ENCODE measurements at regions not wholly inside any gene's neighbourhood (a gene's known extent, or its start where the extent isn't known, plus 50 kb on each side); places are given as distances from the start of the nearest gene placed in this dataset.

DNA sequence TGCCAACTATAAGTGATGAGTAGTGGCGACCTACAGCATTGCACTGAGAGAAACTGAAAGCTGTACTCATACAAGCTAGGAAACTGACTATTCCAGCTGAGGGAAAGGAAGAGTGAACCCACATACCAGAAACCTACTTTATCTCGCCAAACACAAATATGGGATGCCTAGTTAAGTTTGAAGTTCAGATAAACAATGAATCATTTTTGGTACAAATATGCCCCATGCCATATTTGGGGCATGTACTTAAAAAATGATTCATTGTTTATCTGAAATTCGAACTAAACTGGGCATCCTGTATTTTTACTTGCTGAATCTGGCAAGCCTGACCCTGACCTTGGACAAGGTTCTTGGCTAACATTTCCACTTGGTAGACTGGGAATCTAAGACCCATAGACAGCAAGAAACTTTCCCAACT, 527.8 kb upstream of the PSMD7 start:
- in situ Hi-C loops (cut with MboI; ENCODE audit: low sequenced_read_pairs), result no loop called here

DNA sequence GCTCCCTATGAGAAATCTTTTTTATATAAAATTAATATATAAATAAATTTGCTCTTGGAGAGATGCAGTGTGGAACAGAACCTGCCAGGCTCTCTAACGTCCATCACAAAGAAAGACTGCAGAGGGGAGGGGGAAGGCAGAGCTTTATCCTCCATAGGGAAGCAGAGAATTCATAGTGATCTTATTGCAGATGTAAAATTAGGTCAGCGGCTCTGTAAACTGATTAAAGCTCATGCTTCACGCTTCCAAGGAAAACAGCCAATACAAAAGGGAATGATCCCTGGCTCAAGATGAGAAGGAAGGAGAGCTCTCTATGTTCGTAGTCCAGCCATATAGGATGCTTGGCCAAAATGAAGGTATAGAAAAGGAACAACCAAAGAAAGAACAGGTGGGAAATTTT, 532.3 kb upstream of the PSMD7 start:
- in situ Hi-C loops (cut with MboI; ENCODE audit: low sequenced_read_pairs), result no loop called here

DNA sequence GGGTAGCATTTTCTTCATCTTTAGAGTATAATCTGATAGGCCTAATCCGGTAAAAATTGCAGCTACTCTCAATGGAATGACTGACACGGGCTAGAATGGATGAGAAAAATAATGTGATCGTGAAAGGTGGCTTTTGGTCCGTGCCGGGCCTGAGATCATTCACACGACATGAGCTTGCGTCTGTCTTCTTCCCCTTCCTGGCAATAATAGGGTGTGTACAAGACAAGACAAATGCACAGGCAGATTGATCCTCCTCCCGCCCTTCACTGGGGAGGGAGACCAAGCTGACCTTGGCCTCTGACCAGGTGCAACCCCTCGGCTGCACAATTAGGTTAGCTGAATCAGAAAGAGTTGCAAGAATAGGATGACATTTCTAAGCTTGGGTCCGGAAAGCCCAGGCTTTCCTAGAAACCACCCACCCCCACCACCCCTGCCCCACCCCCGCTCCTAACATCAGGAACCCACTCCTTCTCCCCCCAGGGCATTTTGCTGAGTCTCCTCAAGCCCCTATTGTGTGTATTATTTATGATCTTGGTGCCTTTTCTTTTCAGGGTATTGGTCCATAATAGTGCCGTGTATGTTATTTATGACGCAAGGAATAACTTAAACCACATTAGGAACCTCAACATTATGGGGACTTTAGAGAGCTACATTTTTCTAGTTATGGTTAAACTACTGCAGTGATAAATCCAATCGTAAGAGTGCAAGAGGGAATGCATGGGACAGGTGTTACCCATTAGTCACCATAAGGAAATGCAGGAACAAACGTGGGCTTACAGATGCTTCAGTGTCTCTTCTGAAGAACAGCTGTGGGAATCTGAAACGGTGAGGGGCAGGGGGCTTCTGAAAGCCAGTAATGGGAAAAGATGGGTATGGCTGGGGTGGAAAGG, 540.1 kb upstream of the PSMD7 start:
- in situ Hi-C loops (cut with MboI; ENCODE audit: low sequenced_read_pairs), result no loop called here

DNA sequence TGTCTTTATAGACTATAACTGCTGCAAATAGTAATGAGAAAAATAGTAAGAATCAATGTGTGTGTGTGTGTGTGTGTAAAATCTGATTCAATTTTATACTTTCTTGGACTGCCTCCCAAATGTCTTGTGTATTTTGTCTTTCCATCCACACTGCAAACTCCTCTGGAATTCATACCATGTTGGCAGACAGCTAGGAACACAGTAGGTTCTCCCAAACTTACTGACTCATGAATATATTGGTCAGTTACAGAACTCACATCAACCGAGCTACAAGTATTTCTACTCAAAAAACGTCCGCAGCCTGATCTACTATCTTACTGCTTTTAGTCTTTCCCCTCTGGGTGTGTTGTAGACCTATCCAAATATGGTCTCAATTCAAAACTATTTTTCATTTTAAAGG, 542.7 kb upstream of the PSMD7 start:
- in situ Hi-C loops (cut with MboI; ENCODE audit: low sequenced_read_pairs), result no loop called here

DNA sequence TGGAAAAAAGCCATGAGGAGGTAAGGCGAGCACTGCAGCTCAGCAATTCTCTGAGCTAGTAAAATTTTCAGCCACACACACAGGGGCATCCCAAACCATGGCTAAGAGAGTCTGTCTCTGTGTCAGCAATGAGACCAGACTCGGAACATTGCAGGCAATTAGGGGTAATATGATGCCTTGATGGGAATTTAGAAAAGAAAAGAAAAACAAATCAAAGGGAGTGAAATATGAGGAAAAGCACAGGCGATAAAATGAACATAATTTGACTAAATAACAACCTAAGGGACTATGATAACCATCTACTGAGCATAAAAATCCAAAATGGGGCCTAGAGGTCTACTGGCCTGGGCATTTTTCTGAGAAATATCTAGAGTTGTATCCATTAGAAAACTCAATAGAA, 546.0 kb upstream of the PSMD7 start:
- in situ Hi-C loops (cut with MboI; ENCODE audit: low sequenced_read_pairs), result no loop called here

DNA sequence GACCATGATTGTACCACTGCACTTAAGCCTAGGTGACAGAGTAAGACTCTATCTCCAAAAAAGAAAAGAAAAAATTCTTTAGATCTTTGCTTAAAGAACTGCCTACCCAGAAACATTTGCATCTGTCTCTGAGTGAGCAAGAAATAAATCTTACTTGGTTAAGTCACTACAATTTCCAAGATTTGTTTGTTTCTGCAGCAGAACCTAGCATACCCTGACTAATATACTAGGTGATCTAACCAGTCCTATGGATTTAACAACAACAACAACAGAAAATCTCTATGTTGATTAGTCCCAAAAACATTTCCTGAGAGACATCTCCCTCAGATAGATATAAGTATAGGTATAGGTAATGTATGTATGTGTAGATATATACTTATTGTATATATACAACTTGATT, 549.3 kb upstream of the PSMD7 start:
- in situ Hi-C loops (cut with MboI; ENCODE audit: low sequenced_read_pairs), result no loop called here

DNA sequence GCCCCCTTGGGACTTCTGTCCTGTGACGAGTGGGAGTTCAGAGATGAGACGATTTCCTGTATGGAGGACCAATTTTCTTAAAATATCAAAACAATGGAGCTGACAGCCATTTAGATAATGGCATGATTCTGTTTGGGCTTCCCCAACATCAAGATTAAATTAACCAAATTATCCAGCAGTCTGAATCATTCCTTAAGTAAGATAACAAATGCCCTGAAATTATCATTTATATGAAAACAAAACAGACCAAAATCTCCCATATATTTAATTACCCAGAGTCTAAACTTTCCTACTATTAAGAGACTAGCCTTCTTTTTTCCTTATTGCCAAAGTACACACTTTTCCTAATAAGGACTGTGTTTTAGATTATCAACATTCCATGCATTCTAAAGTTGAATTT, 550.1 kb upstream of the PSMD7 start:
- in situ Hi-C loops (cut with MboI; ENCODE audit: low sequenced_read_pairs), result no loop called here

DNA sequence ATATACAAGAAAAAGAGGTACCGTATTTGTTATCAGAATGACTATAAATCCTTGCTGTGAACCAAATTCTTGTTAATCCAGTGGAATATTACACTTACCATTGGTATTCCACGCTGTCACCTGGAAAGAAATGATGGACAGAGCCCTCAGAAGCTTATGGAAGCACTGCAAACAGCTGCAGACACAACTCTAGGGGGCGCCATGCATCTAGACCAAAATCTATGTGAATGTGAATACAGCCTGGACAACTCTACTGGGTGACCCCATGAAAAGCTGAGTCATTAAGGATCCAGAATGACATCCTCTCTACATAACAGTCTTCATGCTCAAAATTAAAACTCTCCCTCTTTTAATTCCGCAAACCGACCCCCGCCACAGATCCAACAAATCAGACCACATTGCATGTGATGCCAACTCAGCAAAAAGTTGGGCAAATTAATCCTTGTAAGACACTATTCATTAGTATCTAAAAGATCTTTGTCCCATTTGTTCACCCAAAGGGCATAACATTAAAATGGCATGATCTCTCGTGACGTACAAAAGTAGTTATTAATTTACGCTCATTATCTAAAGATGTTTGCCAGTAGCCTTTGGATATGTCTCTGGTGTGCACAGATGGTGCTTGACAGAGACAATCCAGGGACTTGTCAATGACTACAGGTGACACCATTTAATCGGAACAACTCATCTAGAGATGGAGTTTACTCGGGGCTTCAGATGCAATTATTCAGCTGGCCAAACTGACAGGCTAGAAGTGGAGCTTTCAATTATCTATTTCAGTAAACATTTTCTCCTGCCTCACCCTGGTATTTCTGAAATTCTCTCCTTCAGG, 552.7 kb upstream of the PSMD7 start:
- in situ Hi-C loops (cut with MboI; ENCODE audit: low sequenced_read_pairs), result no loop called here

DNA sequence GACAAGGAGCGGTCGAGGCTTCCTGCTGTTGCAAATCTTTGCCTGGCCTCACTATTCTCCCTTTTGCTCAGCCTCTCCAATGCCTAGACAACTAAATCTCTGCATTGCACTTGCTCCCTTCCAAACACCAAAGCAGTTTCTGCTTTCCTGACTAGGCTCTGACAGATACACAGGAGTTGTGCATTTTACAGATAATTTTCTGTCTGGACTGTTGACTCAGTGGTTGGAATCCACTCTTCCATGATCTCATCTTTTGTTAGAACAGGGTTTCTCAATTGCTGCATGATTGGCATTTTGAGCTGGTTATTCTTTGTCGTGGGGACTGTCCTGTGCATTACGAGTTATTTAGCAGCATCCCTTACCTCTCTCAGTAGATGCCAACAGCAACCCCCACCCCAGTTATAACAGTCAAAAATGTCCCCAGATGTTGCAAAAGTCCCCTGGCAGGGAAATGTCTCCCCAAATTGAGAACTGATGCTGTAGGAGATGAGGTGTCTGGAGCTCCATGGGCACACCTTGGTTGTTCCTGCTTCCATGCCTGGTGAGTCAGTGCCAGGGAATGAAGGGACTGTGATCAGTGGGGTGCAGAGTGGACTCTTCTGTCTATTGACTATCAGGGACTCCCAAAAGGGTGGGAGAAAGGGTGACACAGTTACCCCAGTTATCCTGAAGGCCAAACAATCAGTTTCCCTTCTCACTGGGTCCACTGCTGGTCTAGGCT, 557.4 kb upstream of the PSMD7 start:
- in situ Hi-C loops (cut with MboI; ENCODE audit: low sequenced_read_pairs), result no loop called here

DNA sequence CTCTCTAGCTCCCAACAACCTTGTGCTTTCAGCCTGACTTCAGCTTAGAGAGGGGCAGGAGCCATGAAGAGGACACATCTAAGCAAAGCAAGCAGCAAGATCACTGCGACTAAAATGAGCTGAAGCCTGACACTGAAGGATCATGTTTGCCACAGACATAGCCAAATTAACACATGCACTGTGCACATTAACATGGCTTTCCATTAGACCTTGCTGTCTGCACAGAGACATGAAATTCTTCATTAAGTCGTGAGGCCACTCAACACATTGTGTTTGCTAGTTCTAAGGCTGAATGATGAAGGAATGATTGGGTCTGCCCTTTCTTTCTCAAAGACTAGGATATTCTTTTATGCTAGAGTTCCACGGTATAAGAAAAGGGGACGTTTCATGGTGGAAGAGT, 558.3 kb upstream of the PSMD7 start:
- in situ Hi-C loops (cut with MboI; ENCODE audit: low sequenced_read_pairs), result no loop called here

DNA sequence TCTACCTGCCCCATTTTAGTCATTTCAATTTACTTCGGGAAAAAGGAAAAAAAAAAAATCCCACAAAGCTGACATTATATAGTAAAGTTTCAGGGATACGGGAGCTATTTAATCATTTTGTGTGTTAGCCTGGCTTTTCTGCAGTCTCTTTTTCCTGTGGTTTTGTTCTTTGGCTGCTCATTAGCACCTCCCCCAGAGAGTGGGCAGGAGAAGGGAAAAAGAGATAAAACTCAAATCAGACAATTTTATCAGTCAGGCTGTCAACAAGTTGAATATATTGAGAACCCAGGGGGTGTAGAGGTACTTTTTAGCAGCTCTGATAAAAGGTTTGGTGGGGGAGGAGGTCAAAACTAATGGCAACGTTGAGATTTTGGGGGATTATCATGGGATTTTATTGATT, 559.0 kb upstream of the PSMD7 start:
- in situ Hi-C loops (cut with MboI; ENCODE audit: low sequenced_read_pairs), result no loop called here

DNA sequence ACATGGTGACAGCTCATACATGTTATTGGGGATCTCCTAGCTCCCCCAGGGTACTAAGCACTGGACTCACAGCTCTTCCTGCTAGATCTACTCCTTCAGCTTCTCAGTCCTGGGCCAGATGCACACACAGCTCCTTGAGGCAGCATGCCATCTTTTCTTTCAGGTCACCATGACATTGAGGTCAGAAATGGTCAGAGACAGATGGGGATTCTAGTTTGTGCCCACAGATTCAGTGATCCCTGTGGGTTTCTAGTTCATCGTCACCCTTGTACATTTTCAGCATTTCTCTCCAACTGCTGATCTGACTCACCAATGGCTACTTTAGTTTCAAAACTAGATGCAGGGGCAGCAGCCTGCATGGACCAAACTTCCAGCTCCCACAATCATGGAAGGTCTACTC, 560.7 kb upstream of the PSMD7 start:
- in situ Hi-C loops (cut with MboI; ENCODE audit: low sequenced_read_pairs), result no loop called here

DNA sequence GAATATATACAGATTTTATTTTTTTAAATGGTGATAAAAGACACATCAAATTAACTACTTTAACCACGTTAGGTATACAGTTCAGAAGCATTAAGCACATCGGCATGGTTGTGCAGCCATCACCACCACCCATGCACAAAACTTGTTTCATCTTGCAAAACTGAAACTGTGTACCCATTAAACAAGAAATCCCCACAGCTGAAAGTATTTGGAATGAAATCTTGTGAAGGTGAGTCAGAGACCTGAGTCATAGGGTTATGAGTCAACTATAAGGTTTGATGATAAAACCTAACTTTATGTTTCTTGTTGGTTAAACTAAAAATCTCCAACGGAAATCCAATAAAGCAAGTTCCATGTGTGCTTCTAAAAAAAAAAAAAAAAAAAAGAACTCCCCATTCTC, 561.6 kb upstream of the PSMD7 start:
- in situ Hi-C loops (cut with MboI; ENCODE audit: low sequenced_read_pairs), result no loop called here

DNA sequence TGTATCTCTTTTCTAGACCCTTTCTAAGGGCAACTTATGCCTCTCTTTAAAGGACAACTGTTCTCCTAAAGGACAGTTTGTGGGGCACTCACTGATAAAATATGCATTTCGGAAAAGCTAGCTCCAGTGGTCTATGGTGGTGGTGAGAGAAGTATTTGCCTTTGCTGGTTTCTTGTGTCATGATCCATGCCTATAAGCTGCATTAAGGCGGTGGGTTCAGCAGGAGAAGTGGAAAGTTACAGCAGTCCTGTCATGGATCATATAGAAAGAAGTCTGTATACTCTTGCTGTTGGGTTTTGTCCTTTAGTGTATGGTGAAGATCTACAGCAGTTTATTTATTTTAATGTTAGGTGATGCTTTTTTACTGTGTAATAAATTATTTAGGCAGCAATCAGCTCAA, 563.9 kb upstream of the PSMD7 start:
- in situ Hi-C loops (cut with MboI; ENCODE audit: low sequenced_read_pairs), result no loop called here

DNA sequence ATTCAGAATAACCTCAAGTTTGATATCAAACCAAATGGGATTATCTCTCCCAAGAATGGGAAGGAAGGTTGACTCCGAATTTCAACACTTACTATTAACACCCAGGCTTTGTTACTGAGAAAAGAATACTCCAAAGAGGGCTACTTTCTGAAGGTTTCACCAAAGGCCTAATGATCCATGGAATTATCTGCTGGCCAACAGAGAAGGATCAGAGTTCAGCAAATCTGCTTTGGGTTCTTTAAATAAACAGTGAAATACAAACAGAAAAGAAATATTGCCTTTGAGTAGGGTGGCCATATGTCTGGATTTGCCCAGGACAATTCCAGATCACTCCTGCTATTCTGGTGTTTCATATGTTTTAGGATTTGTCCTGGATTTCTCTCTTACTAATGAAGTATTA, 564.5 kb upstream of the PSMD7 start:
- in situ Hi-C loops (cut with MboI; ENCODE audit: low sequenced_read_pairs), result no loop called here

DNA sequence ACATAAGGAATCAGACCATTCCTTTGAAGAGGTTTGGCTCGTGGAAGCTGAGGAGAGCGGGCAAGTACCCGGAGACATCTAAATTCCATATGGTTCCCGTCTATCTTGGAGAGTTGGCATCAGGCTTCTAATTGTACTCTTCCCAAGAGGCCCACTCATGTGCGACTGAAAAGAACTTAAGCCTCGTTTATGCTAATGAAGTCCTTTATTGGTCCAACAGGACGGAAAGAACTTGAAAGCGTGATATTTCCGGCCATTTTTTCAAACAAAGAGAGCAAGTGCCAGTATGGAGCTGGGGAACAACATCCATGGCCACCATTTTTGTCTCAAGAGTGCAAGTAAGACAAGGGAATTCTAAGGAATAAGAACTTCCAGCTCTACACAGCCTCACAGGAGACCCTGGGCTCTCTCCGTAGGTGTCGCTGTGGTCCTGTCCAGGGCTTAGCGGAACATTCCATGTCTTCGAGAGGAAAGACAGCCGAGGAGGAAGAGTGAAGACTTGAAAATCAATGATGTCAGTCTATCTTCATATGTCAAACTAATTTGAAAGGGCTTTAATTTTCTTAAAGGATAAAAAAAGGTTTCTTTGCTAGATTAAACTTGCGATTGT, 566.0 kb upstream of the PSMD7 start:
- in situ Hi-C loops (cut with MboI; ENCODE audit: low sequenced_read_pairs), result no loop called here

DNA sequence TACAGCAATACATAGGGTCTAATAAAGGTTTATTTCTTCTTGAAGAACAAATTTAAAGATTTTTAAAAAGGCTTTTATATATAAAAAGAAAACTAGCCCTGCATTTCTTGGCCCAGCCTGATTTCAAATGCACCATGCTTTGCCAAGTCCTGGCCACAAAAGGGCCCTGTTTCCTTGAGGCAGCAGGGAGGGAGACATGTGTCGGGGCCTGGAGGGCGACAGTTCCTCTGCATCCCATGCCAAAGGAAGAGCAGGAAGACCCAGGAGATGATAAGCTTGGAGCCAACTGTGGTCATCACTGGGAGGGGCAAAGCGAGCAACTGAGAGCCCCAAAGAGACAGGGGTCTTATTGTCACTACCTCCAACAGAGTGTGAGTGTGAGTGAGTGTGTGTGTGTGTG, 571.5 kb upstream of the PSMD7 start:
- in situ Hi-C loops (cut with MboI; ENCODE audit: low sequenced_read_pairs), result no loop called here

DNA sequence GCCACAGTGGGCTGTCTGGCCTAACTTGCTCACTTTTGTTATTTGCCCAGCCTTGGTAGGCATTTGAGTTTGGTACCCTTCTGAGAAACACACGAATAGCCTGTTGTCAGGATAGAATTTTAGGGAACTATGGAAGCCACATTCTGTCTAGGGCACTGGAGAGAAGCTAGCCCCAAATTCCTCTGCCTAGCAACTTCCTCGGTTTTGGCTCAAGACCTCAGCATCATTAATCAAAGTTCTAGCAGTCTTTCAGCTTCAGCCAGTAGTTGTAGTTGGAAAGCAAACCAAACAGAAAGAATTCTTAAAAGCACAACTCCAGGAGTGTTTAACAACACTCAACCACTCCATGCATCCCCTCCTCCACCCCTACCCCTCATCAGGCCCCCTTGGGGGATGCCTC, 572.1 kb upstream of the PSMD7 start:
- in situ Hi-C loops (cut with MboI; ENCODE audit: low sequenced_read_pairs), result no loop called here

DNA sequence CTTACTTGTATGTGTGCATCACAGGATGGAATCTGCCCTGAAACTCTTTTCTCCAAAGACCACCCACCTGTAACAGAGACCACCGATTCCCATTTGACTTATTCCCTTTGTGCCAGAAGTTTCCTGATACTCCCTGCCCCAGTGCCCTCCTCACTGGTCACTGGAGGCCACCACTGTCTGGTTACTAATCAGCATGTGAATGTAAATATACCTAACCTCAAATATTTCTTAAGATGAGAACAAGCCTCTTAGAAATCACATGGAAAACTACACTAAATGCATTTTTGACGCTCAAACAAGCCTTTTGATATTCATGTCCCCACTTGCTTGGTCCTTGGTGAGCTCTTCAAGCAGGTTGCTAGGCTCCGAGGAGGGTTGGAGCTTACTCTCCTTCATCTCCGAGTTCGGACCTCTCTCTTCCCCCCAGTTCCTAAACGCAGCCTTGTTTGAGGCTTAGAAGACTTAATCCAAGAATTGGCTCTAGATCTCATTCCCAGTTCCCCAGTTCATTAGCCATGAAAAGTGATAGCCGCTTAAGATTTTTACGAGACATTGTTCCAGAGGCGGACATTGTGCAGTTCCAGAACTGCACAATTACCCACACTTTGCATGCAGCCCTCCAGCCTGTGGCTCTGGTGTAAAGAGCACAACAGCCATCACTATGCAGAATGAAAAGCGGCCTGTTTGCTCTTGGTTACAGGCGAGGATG, 579.2 kb upstream of the PSMD7 start:
- in situ Hi-C loops (cut with MboI; ENCODE audit: low sequenced_read_pairs), result no loop called here

DNA sequence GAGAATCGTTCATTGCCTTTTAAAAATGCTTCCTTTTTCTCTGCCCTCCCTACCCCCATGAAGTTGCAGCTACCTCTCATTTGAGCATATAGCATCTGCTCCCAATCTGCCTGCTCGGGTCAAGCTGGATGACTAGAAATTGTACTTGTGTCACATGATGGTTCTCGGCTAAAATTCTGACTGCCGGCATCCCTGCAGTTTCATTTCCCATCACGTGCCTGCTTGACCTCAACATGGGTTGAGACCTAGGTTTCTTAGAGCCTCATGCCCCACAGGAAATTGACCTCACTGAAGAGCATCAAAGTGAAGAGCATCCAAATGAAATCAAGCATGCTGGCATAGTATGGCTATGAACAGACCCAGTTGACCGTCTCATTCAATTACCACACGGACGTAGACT, 581.6 kb upstream of the PSMD7 start:
- in situ Hi-C loops (cut with MboI; ENCODE audit: low sequenced_read_pairs), result no loop called here

Data from HL-60/S4 treated with retinoic acid at 250 ng/mL for 4 days and 3 days (cell line).